ENCODE measurements at regions not wholly inside any gene's neighbourhood (a gene's known extent, or its start where the extent isn't known, plus 50 kb on each side); places are given as distances from the start of the nearest gene placed in this dataset.

- peak; percentile 71 to 77 (median 74) for ATAC-seq
- Histone ChIP-seq H3K27ac (peak overlapping the region; percentile 95), H3K4me1 (peaks cover 52% of the 10 kb centered on the region), H3K36me3 (ENCODE audit: insufficient read depth in 1 of 2, low read depth in 1 of 2) (no peaks in the 10 kb centered on the region), H3K9me3 (no peaks in the 10 kb centered on the region), H3K4me3 (peak overlapping the region; percentile 60), H3K27me3 (ENCODE audit: insufficient read depth in 3 of 3, low read length in 2 of 3) (no peaks in the 10 kb centered on the region)
- intact Hi-C loops (cut with DNase I) = loop anchor here (2.0 to 5.0 kb wide), 3 partner anchors 14 to 311 kb away; no protein-coding TSS in a partner anchor
- 8 to 29% (median 8%) methylated on average over 15 of the region's 15 CpGs for WGBS, 3 donors
- peak; percentile 70 to 85 for DNase-seq
- no peak for TF ChIP-seq CTCF (IDR thresholded peaks at IDR 0.05)
These were observed 161.1 kb upstream of the TBL1XR1 start for GRCh38 chr3:177358091-177358976.

GRCh38 chr3:177358977-177359592, 161.8 kb upstream of the TBL1XR1 start:
- Histone ChIP-seq H3K27ac (peak overlapping the region; percentile 95), H3K4me1 (peaks cover 52% of the 10 kb centered on the region), H3K27me3 (ENCODE audit: insufficient read depth in 3 of 3, low read length in 2 of 3) (no peaks in the 10 kb centered on the region), H3K36me3 (ENCODE audit: insufficient read depth in 1 of 2, low read depth in 1 of 2) (no peaks in the 10 kb centered on the region), H3K9me3 (no peaks in the 10 kb centered on the region), H3K4me3 (peak overlapping the region; percentile 60)
- DNase-seq = peak; percentile 50 to 69
- 18 to 37% (median 31%) methylated on average over 31 of the region's 31 CpGs for WGBS, 3 donors
- peak; percentile 17 to 35 (median 26) for ATAC-seq
- no peak for TF ChIP-seq CTCF (IDR thresholded peaks at IDR 0.05)
- intact Hi-C loops (cut with DNase I) = loop anchor here (1.0 to 5.0 kb wide), 4 partner anchors 14 to 312 kb away; partner anchors contain the start of gene TBL1XR1 (in 1 of the 2)

- intact Hi-C loops (cut with DNase I) = loop anchor here (1.0 to 10.0 kb wide), 7 partner anchors 15 to 415 kb away; partner anchors contain the start of gene TBL1XR1 (in 2 of the 2)
- no peaks in the 10 kb centered on the region for H3K36me3 ChIP-seq (ENCODE audit: insufficient read depth in 1 of 2, low read depth in 1 of 2)
- peak overlapping the region; percentile 60 for H3K4me3 ChIP-seq
- TF ChIP-seq CTCF (IDR thresholded peaks at IDR 0.05) = no peak
- H3K9me3 ChIP-seq = no peaks in the 10 kb centered on the region
- H3K27me3 ChIP-seq (ENCODE audit: insufficient read depth in 3 of 3, low read length in 2 of 3) = no peaks in the 10 kb centered on the region
- WGBS, 3 donors = 0 to 1% (median 1%) methylated on average over 39 to 40 of the region's 40 CpGs
- DNase-seq = peak; percentile 96 to 97
- peak; percentile 87 to 93 (median 88) for ATAC-seq
- H3K27ac ChIP-seq = peak overlapping the region; percentile 95
- peaks cover 52% of the 10 kb centered on the region for H3K4me1 ChIP-seq
These were observed 162.5 kb upstream of the TBL1XR1 start for GRCh38 chr3:177359593-177360357.

GRCh38 chr3:177361081-177361938, 164.0 kb upstream of the TBL1XR1 start:
- Histone ChIP-seq H3K27ac (peak overlapping the region; percentile 95), H3K27me3 (ENCODE audit: insufficient read depth in 3 of 3, low read length in 2 of 3) (no peaks in the 10 kb centered on the region), H3K9me3 (no peaks in the 10 kb centered on the region), H3K4me1 (peaks cover 43% of the 10 kb centered on the region), H3K36me3 (ENCODE audit: insufficient read depth in 1 of 2, low read depth in 1 of 2) (no peaks in the 10 kb centered on the region), H3K4me3 (peak overlapping the region; percentile 60)
- no peak for ATAC-seq
- WGBS, 3 donors = 82 to 88% (median 86%) methylated on average over 13 of the region's 13 CpGs
- no peak for DNase-seq
- no peak for TF ChIP-seq CTCF (IDR thresholded peaks at IDR 0.05)
- intact Hi-C loops (cut with DNase I) = loop anchor here (5.0 to 10.0 kb wide), 4 partner anchors 91 to 413 kb away; no protein-coding TSS in a partner anchor
